ENCODE measurements at regions not wholly inside any gene's neighbourhood (a gene's known extent, or its start where the extent isn't known, plus 50 kb on each side); places are given as distances from the start of the nearest gene placed in this dataset.

DNA sequence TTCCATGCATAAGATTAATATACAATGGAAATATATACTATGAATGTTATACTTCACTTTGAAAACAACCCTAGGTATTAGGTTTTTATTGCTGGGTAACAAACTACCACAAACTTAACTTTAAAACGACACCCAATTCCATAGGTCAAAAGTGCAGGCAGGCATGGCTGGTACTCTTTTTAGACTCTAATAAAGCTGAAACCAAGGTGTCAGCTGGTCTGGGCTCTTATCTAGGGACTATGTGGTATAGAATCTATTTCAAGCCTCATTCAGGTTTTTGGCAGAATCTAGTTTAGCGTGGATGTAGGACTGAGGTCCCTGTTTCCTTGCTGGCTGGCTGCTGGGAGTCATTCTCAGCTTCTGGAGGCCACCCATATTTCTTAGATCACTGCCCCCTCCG is 65.0 kb upstream of the TMEM168 start:
- Histone ChIP-seq H3K27me3 (ENCODE audit: insufficient read depth, poor library complexity, severe bottlenecking) (no peaks in the 10 kb centered on the region), H3K27ac (replicated peaks) (no peak overlapping the region), H3K4me3 (replicated peaks; ENCODE audit: insufficient read depth, low read length) (no peak overlapping the region)
- TF ChIP-seq GABPA (IDR thresholded peaks at IDR 0.05; ENCODE audit: low read depth) (no peak), POLR2AphosphoS5 (IDR thresholded peaks at IDR 0.05; ENCODE audit: low read depth) (no peak), SPI1 (IDR thresholded peaks at IDR 0.05; ENCODE audit: borderline replicate concordance, low read depth) (no peak), CTCF (IDR thresholded peaks at IDR 0.05; ENCODE audit: insufficient read depth, low read length) (no peak)
- TF ChIP-seq, protein P1, sequence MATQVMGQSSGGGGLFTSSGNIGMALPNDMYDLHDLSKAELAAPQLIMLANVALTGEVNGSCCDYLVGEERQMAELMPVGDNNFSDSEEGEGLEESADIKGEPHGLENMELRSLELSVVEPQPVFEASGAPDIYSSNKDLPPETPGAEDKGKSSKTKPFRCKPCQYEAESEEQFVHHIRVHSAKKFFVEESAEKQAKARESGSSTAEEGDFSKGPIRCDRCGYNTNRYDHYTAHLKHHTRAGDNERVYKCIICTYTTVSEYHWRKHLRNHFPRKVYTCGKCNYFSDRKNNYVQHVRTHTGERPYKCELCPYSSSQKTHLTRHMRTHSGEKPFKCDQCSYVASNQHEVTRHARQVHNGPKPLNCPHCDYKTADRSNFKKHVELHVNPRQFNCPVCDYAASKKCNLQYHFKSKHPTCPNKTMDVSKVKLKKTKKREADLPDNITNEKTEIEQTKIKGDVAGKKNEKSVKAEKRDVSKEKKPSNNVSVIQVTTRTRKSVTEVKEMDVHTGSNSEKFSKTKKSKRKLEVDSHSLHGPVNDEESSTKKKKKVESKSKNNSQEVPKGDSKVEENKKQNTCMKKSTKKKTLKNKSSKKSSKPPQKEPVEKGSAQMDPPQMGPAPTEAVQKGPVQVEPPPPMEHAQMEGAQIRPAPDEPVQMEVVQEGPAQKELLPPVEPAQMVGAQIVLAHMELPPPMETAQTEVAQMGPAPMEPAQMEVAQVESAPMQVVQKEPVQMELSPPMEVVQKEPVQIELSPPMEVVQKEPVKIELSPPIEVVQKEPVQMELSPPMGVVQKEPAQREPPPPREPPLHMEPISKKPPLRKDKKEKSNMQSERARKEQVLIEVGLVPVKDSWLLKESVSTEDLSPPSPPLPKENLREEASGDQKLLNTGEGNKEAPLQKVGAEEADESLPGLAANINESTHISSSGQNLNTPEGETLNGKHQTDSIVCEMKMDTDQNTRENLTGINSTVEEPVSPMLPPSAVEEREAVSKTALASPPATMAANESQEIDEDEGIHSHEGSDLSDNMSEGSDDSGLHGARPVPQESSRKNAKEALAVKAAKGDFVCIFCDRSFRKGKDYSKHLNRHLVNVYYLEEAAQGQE (IDR thresholded peaks at IDR 0.05; ENCODE audit: insufficient replicate concordance, low read depth) = no peak
- no peak for DNase-seq (ENCODE audit: low read depth in 1 of 2, low spot score in 1 of 2)

- no peaks in the 10 kb centered on the region for H3K27me3 ChIP-seq (ENCODE audit: insufficient read depth, poor library complexity, severe bottlenecking)
- no peak overlapping the region for H3K27ac ChIP-seq (replicated peaks)
- H3K4me3 ChIP-seq (replicated peaks; ENCODE audit: insufficient read depth, low read length) = no peak overlapping the region
- TF ChIP-seq, protein P1 (IDR thresholded peaks at IDR 0.05; ENCODE audit: insufficient replicate concordance, low read depth) = no peak
- TF ChIP-seq GABPA (IDR thresholded peaks at IDR 0.05; ENCODE audit: low read depth) (no peak), POLR2AphosphoS5 (IDR thresholded peaks at IDR 0.05; ENCODE audit: low read depth) (no peak), CTCF (IDR thresholded peaks at IDR 0.05; ENCODE audit: insufficient read depth, low read length) (no peak), SPI1 (IDR thresholded peaks at IDR 0.05; ENCODE audit: borderline replicate concordance, low read depth) (no peak)
- DNase-seq (ENCODE audit: low read depth in 1 of 2, low spot score in 1 of 2) = no peak
These were observed 64.0 kb upstream of the TMEM168 start for GRCh38 chr7:112854169-112854568.

DNA sequence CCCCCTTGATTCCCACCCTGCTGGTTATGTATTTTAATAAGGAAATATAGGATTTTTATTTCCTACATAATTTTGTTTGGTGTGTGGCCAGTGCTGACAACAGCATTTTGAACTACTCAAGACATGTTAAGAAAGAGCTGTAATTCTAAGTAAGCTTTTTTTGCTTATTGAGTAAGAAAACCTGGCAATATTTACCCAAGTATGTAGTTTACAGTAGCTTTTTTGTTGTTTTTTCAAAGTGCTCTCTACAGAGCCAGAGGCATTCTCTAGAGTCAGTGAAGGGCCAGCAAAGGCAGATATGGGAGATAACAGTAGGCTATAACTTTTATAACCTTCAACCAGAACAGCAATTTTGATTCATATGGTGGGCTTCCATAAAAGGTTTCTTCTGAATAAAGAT is 63.2 kb upstream of the TMEM168 start:
- no peak for DNase-seq (ENCODE audit: low read depth in 1 of 2, low spot score in 1 of 2)
- no peak overlapping the region for H3K4me3 ChIP-seq (replicated peaks; ENCODE audit: insufficient read depth, low read length)
- H3K27ac ChIP-seq (replicated peaks) = no peak overlapping the region
- no peaks in the 10 kb centered on the region for H3K27me3 ChIP-seq (ENCODE audit: insufficient read depth, poor library complexity, severe bottlenecking)
- TF ChIP-seq CTCF (IDR thresholded peaks at IDR 0.05; ENCODE audit: insufficient read depth, low read length) (no peak), POLR2AphosphoS5 (IDR thresholded peaks at IDR 0.05; ENCODE audit: low read depth) (no peak)
- TF ChIP-seq, protein P1 (IDR thresholded peaks at IDR 0.05; ENCODE audit: insufficient replicate concordance, low read depth) = no peak
